Left lung (tissue), 4 donors: ENCODE measurements at regions not wholly inside any gene's neighbourhood (a gene's known extent, or its start where the extent isn't known, plus 50 kb on each side); places are given as distances from the start of the nearest gene placed in this dataset.

Source experiments
- ATAC-seq: fragments of 200-7000 bp; cut with Tn5 transposase; one replicate; pipeline ENCODE4 v1.9.1; 2020; ENCODE audit warnings: moderate library complexity
- DNase-seq, 4 donors: peaks; one replicate each; pipeline ENCODE4 v3.0.0-alpha.2; 2013 to 2020
- H3K27ac ChIP-seq, 2 donors: fragments of 200-600 bp; sonication (generic) in 1 of 2; one replicate each; pipeline versions ENCODE4 v1.5.0 to v1.8.0; 2020 to 2021
- H3K27me3 ChIP-seq, 2 donors: fragments of 200-600 bp; sonication (generic) in 1 of 2; one replicate each; pipeline versions ENCODE4 v1.5.0 to v1.8.0; 2020 to 2021
- H3K36me3 ChIP-seq, 2 donors: fragments of 200-600 bp; sonication (generic) in 1 of 2; one replicate each; pipeline versions ENCODE4 v1.5.0 to v1.8.0; 2020 to 2021
- H3K4me1 ChIP-seq, 2 donors: fragments of 200-600 bp; one replicate each; pipeline ENCODE4 v1.8.0; 2021
- H3K4me3 ChIP-seq, 2 donors: fragments of 200-600 bp; sonication (generic) in 1 of 2; one replicate each; pipeline versions ENCODE4 v1.5.0 to v1.8.0; 2020 to 2021; ENCODE audit warnings: mild to moderate bottlenecking in 1 of 2
- H3K9me3 ChIP-seq, 2 donors: fragments of 200-600 bp; sonication (generic) in 1 of 2; one replicate each; pipeline versions ENCODE4 v1.5.0 to v1.8.0; 2020 to 2021
- intact Hi-C, 2 donors: fragments of 100-400 bp; cut with DNase I; formaldehyde crosslinking; loops; one replicate each; pipeline versions ENCODE4 v1.11.2 to v1.14.2; 2022
- TF ChIP-seq, protein P1 (sequence below), 2 donors: fragments of 200-600 bp; sonication (generic) in 1 of 2; IDR thresholded peaks; one replicate each; pipeline versions ENCODE4 v1.5.0 to v1.8.0; 2021; ENCODE audit warnings: antibody characterized with exemption in 2 of 2
- donor health status: DM: no; HTN: yes; CAD: no.
- donor health status: DM: no; HTN: no; CAD: no.

DNA sequence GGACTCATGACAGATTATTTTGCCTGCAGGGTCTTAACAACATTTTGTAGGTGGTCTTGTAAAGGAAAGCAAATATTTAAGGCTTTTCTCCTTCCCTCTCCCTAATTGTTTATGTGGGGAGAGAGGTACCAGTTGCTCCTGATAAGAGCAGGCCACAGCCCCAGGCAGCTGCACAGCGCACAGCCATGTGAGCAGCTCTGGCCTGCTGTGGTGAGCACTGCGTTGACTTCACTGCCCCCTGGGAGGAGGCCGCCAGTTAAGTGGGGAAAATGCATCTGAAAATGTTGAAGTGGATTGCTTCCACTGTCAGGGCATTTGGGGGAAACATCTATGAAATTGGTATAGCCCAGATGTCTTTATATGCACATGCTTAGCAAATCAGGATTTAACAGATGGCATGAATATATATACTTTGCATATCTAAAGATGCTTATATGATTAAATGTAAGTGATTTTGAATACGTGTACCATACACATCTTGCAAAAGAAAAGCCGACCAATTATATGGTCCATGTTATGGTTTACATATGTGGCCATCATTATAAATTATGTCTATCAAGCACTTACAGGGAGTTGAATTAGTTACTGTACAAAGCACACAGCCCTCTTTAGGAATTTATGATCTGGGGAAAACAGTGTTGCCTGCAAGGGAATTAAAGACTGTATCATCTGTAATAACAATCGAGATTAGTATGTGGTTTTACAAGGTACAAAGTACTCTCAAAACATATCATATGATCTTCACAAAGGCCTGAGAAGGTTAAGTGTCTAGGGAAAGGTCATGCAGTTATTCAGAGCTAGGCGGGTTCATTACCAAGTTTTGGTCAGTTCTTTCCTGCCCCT, 132.1 kb downstream of the RHOU start:
- Histone ChIP-seq H3K4me3 (no peak overlapping the region), H3K36me3 (no peaks in the 10 kb centered on the region), H3K27ac (no peak overlapping the region), H3K4me1 (peaks cover 0 to 8% of the 10 kb centered on the region in 2 donors), H3K27me3 (no peaks in the 10 kb centered on the region), H3K9me3 (no peaks in the 10 kb centered on the region)
- TF ChIP-seq, protein P1, sequence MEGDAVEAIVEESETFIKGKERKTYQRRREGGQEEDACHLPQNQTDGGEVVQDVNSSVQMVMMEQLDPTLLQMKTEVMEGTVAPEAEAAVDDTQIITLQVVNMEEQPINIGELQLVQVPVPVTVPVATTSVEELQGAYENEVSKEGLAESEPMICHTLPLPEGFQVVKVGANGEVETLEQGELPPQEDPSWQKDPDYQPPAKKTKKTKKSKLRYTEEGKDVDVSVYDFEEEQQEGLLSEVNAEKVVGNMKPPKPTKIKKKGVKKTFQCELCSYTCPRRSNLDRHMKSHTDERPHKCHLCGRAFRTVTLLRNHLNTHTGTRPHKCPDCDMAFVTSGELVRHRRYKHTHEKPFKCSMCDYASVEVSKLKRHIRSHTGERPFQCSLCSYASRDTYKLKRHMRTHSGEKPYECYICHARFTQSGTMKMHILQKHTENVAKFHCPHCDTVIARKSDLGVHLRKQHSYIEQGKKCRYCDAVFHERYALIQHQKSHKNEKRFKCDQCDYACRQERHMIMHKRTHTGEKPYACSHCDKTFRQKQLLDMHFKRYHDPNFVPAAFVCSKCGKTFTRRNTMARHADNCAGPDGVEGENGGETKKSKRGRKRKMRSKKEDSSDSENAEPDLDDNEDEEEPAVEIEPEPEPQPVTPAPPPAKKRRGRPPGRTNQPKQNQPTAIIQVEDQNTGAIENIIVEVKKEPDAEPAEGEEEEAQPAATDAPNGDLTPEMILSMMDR (IDR thresholded peaks at IDR 0.05), result no peak
- ATAC-seq (no peak), DNase-seq (no peak)
- intact Hi-C loops, result no loop called here

DNA sequence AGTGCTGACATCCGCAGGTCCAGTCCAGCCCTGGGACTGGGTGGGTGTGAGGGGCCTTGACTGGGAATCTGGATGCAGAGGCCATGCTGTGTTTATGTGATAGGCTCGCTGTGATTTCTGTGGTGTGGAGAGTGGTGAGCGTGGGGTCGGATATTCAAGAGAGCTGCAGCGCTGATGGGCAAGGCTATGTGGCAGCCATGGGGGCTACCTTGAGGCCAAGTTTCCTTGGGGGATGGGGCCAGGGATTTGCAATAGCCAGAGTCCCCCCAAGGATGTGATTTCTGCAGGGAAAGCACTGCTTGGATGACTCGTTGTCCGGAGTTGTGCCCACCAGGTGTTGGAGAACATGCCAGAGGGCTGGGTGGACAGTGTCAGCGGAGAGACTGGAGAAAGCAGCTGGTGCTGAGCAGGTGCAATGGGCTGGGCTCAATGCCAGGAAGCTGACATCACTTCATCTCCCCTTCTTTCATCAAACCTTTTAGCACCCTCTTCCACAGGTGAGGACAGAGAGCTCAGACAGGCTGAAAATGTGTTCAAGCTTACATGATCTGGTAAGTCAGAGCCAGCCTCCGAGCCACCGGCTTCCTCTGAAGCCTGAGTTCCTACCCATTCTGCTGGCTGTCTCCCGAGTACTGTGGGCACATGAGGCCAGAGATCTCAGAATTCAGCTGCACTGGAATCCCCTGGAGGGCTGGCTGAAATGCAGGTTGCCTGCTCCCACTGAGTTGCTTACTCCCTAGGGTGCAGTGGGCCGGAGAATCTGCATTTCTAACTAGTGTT, 132.9 kb downstream of the RHOU start:
- Histone ChIP-seq H3K27ac (no peak overlapping the region), H3K4me1 (peaks cover 0 to 8% of the 10 kb centered on the region in 2 donors), H3K36me3 (no peaks in the 10 kb centered on the region), H3K4me3 (no peak overlapping the region), H3K27me3 (no peaks in the 10 kb centered on the region), H3K9me3 (no peaks in the 10 kb centered on the region)
- DNase-seq (no peak), ATAC-seq (no peak)
- intact Hi-C loops, result no loop called here
- TF ChIP-seq, protein P1 (IDR thresholded peaks at IDR 0.05), result no peak

DNA sequence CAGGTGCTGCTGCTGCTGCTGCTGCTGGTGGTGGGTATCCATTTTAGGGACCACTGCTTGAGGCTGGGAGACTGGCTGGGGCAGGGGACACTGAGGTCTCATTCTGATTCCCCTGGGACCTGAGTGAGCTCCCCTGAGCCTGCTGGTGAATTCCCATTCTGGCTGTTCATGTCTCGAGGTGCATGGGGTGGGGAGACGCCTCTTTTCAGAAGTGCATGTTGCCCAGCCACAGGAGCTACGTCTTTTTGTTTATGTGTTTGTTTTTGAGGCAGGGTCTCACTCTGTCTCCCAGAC, 133.4 kb downstream of the RHOU start:
- Histone ChIP-seq H3K27ac (no peak overlapping the region), H3K4me1 (peaks cover 0 to 8% of the 10 kb centered on the region in 2 donors), H3K36me3 (no peaks in the 10 kb centered on the region), H3K4me3 (no peak overlapping the region), H3K9me3 (no peaks in the 10 kb centered on the region), H3K27me3 (no peaks in the 10 kb centered on the region)
- intact Hi-C loops, result no loop called here
- DNase-seq (no peak), ATAC-seq (no peak)
- TF ChIP-seq, protein P1 (IDR thresholded peaks at IDR 0.05), result no peak

DNA sequence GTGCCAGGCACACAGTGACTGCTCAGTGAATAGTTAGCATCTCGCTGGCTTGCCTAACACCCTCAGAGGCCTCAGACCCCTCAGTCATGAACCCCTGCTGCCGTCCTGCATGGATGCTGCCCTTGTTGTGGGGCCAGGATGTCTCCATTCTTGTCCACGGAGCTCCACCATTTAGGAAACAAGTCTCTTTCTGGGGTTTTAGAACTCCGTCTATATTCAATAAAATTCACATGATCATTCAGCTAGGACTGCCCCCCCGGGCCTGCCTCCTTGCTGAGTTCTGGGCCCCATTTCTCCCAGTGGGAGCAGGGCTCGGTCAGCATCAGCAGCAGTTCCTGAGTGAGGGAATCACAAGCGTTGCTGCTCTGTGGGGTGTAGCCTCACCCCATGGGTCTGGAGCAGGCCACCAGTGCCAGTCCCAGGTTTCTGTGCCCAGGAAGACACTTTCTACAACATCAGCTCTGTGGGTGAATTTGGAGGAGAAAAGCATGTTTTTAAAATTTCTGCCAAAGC, 134.1 kb downstream of the RHOU start:
- TF ChIP-seq, protein P1 (IDR thresholded peaks at IDR 0.05), result no peak
- no peaks in the 10 kb centered on the region for H3K27me3 ChIP-seq
- no peak overlapping the region for H3K4me3 ChIP-seq
- DNase-seq, result no peak
- intact Hi-C loops, result no loop called here
- no peak overlapping the region for H3K27ac ChIP-seq
- peaks cover 0 to 4% of the 10 kb centered on the region in 2 donors for H3K4me1 ChIP-seq
- ATAC-seq, result no peak
- no peaks in the 10 kb centered on the region for H3K9me3 ChIP-seq
- H3K36me3 ChIP-seq, result no peaks in the 10 kb centered on the region

DNA sequence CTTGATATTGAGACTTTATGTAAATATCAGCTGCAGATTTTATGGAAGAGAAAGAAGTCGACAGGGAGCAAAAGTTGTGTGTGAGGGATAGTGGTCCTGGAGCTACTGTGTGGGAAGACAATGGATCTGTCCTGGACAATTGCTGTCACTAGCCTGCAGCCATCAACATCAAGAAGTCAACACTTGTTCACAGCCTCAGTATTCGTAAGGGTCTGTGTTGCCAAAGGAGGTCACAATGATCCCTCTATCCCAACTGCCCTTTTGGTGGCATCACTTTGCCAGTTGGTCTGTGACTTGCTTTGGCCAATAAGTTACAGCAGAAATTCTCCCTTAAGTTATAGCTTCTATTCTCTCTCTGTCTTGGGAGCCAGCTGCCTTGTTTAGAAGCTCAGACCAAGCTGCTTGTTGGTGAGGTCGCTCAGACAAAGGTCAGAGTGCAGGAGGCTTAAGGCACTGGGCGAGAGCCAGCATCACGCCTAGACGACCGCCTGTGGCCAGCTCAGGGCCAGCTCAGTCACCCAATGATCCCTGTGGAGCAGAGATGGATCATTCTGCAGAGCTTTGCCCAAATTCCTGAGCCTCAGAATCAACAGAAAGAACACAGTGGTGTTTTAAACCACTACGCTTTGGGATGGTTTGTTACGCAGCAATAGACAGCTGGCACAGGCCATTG, 134.9 kb downstream of the RHOU start:
- no peaks in the 10 kb centered on the region for H3K9me3 ChIP-seq
- no peaks in the 10 kb centered on the region for H3K4me1 ChIP-seq
- intact Hi-C loops, result no loop called here
- no peaks in the 10 kb centered on the region for H3K27me3 ChIP-seq
- DNase-seq, result no peak
- no peak for ATAC-seq
- no peak overlapping the region for H3K27ac ChIP-seq
- no peaks in the 10 kb centered on the region for H3K36me3 ChIP-seq
- no peak overlapping the region for H3K4me3 ChIP-seq
- TF ChIP-seq, protein P1 (IDR thresholded peaks at IDR 0.05), result no peak
